GM19455 (cell line): ENCODE measurements at regions not wholly inside any gene's neighbourhood (a gene's known extent, or its start where the extent isn't known, plus 50 kb on each side); places are given as distances from the start of the nearest gene placed in this dataset.
"Not testable (repeated sequence)": the region's sequence is repeated elsewhere in the genome, so short reads cannot be mapped to it uniquely, and the experiment has no call there.

Experiments
- ATAC-seq: cut with Tn5 transposase; IDR thresholded peaks from one replicate; pipeline ENCODE4 v1.9.1; 2021; ENCODE audit not compliant: unreplicated experiment

GRCh38 chr5:97576956-97577355 lies 393.9 kb upstream of the RIOK2 start:
- ATAC-seq: no peak

GRCh38 chr5:97579977-97580376 lies 396.9 kb upstream of the RIOK2 start:
- not testable (repeated sequence) for ATAC-seq

- no peak for ATAC-seq
These were observed 397.7 kb upstream of the RIOK2 start for GRCh38 chr5:97580746-97581145.

- no peak for ATAC-seq
These were observed 408.7 kb upstream of the RIOK2 start for GRCh38 chr5:97591781-97592180.

GRCh38 chr5:97600486-97600885 lies 417.4 kb upstream of the RIOK2 start:
- ATAC-seq: no peak

- ATAC-seq: no peak
These were observed 418.6 kb upstream of the RIOK2 start for GRCh38 chr5:97601651-97602050.

- ATAC-seq: no peak
These were observed 423.5 kb upstream of the RIOK2 start for GRCh38 chr5:97606531-97606930.

- no peak for ATAC-seq
These were observed 425.5 kb upstream of the RIOK2 start for GRCh38 chr5:97608501-97608900.

- ATAC-seq: no peak
These were observed 435.7 kb upstream of the RIOK2 start for GRCh38 chr5:97618721-97619120.

- no peak for ATAC-seq
These were observed 440.4 kb upstream of the RIOK2 start for GRCh38 chr5:97623441-97623840.

GRCh38 chr5:97624886-97625285 lies 441.8 kb upstream of the RIOK2 start:
- no peak for ATAC-seq

GRCh38 chr5:97627272-97627671 lies 444.2 kb upstream of the RIOK2 start:
- no peak for ATAC-seq

- no peak for ATAC-seq
These were observed 445.0 kb upstream of the RIOK2 start for GRCh38 chr5:97628031-97628430.

- ATAC-seq: no peak
These were observed 445.8 kb upstream of the RIOK2 start for GRCh38 chr5:97628807-97629206.

- no peak for ATAC-seq
These were observed 446.2 kb upstream of the RIOK2 start for GRCh38 chr5:97629276-97629675.

- no peak for ATAC-seq
These were observed 452.5 kb upstream of the RIOK2 start for GRCh38 chr5:97635553-97635952.

GRCh38 chr5:97636766-97637165 lies 453.7 kb upstream of the RIOK2 start:
- ATAC-seq: no peak

GRCh38 chr5:97641081-97641480 lies 458.0 kb upstream of the RIOK2 start:
- no peak for ATAC-seq

GRCh38 chr5:97644206-97644605 lies 461.2 kb upstream of the RIOK2 start:
- no peak for ATAC-seq

- ATAC-seq: no peak
These were observed 461.8 kb upstream of the RIOK2 start for GRCh38 chr5:97644896-97645295.

- ATAC-seq: no peak
These were observed 474.2 kb upstream of the RIOK2 start for GRCh38 chr5:97657239-97657638.

- ATAC-seq: no peak
These were observed 475.3 kb upstream of the RIOK2 start for GRCh38 chr5:97658116-97658900.

GRCh38 chr5:97666783-97667182 lies 483.7 kb upstream of the RIOK2 start:
- no peak for ATAC-seq
